Loucy (cell line): ENCODE measurements at regions not wholly inside any gene's neighbourhood (a gene's known extent, or its start where the extent isn't known, plus 50 kb on each side); places are given as distances from the start of the nearest gene placed in this dataset.

Experiments
- H2AFZ ChIP-seq: fragments of 200-600 bp; sonication (generic); 2 replicates; pipeline ENCODE4 v1.6.0; 2016; ENCODE audit warnings: antibody characterized with exemption, mild to moderate bottlenecking, low read length, moderate library complexity
- H3F3A ChIP-seq: fragments of 200-600 bp; 2 replicates; pipeline ENCODE4 v1.6.0; 2016; ENCODE audit warnings: antibody characterized with exemption, low read depth, mild to moderate bottlenecking
- H3K27me3 ChIP-seq: fragments of 200-600 bp; sonication (generic); 2 replicates; pipeline ENCODE4 v1.6.1; 2014; ENCODE audit warnings: low read length, mild to moderate bottlenecking; ENCODE audit not compliant: insufficient read depth, poor library complexity, severe bottlenecking
- H3K36me3 ChIP-seq: fragments of 200-600 bp; sonication (generic); 2 replicates; pipeline ENCODE4 v1.6.1; 2016; ENCODE audit warnings: low read length; ENCODE audit not compliant: insufficient read depth
- H3K4me1 ChIP-seq: fragments of 200-600 bp; sonication (generic); 2 replicates; pipeline ENCODE4 v1.5.1; 2014; ENCODE audit warnings: low read length, mild to moderate bottlenecking; ENCODE audit not compliant: insufficient read depth, poor library complexity, severe bottlenecking
- H3K4me2 ChIP-seq: fragments of 200-600 bp; sonication (generic); 2 replicates; pipeline ENCODE4 v1.6.0; 2014; ENCODE audit warnings: antibody characterized with exemption, low read length, low read depth, mild to moderate bottlenecking; ENCODE audit not compliant: poor library complexity, severe bottlenecking
- H3K4me3 ChIP-seq: fragments of 200-600 bp; sonication (generic); 2 replicates; pipeline ENCODE4 v1.5.1; 2014; ENCODE audit warnings: low read length, mild to moderate bottlenecking, mixed read lengths; ENCODE audit not compliant: poor library complexity, severe bottlenecking
- H3K79me2 ChIP-seq: fragments of 200-600 bp; sonication (generic); 2 replicates; pipeline ENCODE4 v1.6.1; 2014; ENCODE audit warnings: low read length; ENCODE audit not compliant: insufficient read depth
- H3K9ac ChIP-seq: fragments of 200-600 bp; sonication (generic); 2 replicates; pipeline ENCODE4 v1.6.0; 2014; ENCODE audit warnings: mild to moderate bottlenecking, low read depth, low read length, moderate library complexity; ENCODE audit not compliant: poor library complexity, severe bottlenecking
- H3K9me2 ChIP-seq: fragments of 200-600 bp; sonication (generic); replicated peaks from 2 replicates; pipeline ENCODE4 v1.6.1; 2016; ENCODE audit warnings: low read depth, low read length, mixed read lengths
- H3K9me3 ChIP-seq: fragments of 200-600 bp; sonication (generic); 2 replicates; pipeline ENCODE4 v1.6.1; 2014; ENCODE audit warnings: mild to moderate bottlenecking, antibody characterized with exemption, low read length, low read depth; ENCODE audit not compliant: insufficient read depth
- H4K20me1 ChIP-seq: fragments of 200-600 bp; sonication (generic); 2 replicates; pipeline ENCODE4 v1.6.0; 2014; ENCODE audit warnings: antibody characterized with exemption, low read length, mild to moderate bottlenecking; ENCODE audit not compliant: insufficient read depth, poor library complexity, severe bottlenecking
- EZH2phosphoT487 ChIP-seq: fragments of 200-600 bp; IDR thresholded peaks from 2 replicates; pipeline ENCODE4 v1.6.1; 2018; ENCODE audit warnings: antibody characterized with exemption, mild to moderate bottlenecking, moderate library complexity, borderline replicate concordance
- TF ChIP-seq, protein P1 (sequence below): fragments of 200-600 bp; sonication (generic); conservative IDR thresholded peaks from 2 replicates; pipeline ENCODE4 v1.5.1; 2014; ENCODE audit warnings: mild to moderate bottlenecking, antibody characterized with exemption, low read length

GRCh38 chr6:156646496-156646895, 130.7 kb upstream of the ARID1B start:
- no peaks in the 10 kb centered on the region for H3K79me2 ChIP-seq
- no peaks in the 10 kb centered on the region for H3K9me2 ChIP-seq
- no peak overlapping the region for H3K9ac ChIP-seq
- H3K4me3 ChIP-seq = no peak overlapping the region
- no peaks in the 10 kb centered on the region for H3K36me3 ChIP-seq
- no peak overlapping the region for H3K4me2 ChIP-seq
- no peaks in the 10 kb centered on the region for H4K20me1 ChIP-seq
- H2AFZ ChIP-seq = no peak overlapping the region
- H3F3A ChIP-seq = no peaks in the 10 kb centered on the region
- no peaks in the 10 kb centered on the region for H3K27me3 ChIP-seq
- TF ChIP-seq, protein P1, sequence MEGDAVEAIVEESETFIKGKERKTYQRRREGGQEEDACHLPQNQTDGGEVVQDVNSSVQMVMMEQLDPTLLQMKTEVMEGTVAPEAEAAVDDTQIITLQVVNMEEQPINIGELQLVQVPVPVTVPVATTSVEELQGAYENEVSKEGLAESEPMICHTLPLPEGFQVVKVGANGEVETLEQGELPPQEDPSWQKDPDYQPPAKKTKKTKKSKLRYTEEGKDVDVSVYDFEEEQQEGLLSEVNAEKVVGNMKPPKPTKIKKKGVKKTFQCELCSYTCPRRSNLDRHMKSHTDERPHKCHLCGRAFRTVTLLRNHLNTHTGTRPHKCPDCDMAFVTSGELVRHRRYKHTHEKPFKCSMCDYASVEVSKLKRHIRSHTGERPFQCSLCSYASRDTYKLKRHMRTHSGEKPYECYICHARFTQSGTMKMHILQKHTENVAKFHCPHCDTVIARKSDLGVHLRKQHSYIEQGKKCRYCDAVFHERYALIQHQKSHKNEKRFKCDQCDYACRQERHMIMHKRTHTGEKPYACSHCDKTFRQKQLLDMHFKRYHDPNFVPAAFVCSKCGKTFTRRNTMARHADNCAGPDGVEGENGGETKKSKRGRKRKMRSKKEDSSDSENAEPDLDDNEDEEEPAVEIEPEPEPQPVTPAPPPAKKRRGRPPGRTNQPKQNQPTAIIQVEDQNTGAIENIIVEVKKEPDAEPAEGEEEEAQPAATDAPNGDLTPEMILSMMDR = no peak
- no peak for TF ChIP-seq EZH2phosphoT487
- H3K4me1 ChIP-seq = no peaks in the 10 kb centered on the region
- no peaks in the 10 kb centered on the region for H3K9me3 ChIP-seq

DNA sequence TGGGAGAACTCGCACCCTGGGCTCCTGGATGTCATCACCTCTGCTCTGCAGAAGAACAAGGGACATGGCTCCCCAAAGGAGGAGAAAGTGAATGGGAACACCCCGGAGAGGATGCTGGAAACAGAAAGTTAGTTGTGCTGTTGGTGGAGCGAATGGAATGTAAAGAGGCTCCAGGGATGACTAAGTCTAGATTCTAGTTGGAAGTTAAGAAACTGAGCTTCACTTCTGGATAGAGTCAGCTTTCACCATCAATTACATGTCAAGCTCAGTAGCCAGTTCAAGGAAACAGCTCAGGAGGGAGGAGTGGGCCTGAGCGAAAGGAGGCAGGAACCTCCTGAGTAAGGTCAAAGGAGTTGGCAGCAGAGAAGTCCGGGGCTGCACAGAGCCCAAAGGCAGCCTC, 132.1 kb upstream of the ARID1B start:
- Histone ChIP-seq H4K20me1 (no peaks in the 10 kb centered on the region), H3K36me3 (no peaks in the 10 kb centered on the region), H3K9ac (no peak overlapping the region), H3K4me1 (no peaks in the 10 kb centered on the region), H3K9me2 (no peaks in the 10 kb centered on the region), H3F3A (no peaks in the 10 kb centered on the region), H3K4me3 (no peak overlapping the region), H3K9me3 (no peaks in the 10 kb centered on the region), H3K27me3 (no peaks in the 10 kb centered on the region), H3K4me2 (no peak overlapping the region), H2AFZ (no peak overlapping the region), H3K79me2 (no peaks in the 10 kb centered on the region)
- TF ChIP-seq, protein P1 = no peak

GRCh38 chr6:156639009-156639721, 138.0 kb upstream of the ARID1B start:
- Histone ChIP-seq H3K9me2 (no peaks in the 10 kb centered on the region), H3F3A (no peaks in the 10 kb centered on the region), H3K4me3 (no peak overlapping the region), H3K27me3 (no peaks in the 10 kb centered on the region), H3K4me1 (peaks cover 14% of the 10 kb centered on the region), H4K20me1 (no peaks in the 10 kb centered on the region), H3K36me3 (no peaks in the 10 kb centered on the region), H3K79me2 (no peaks in the 10 kb centered on the region), H3K4me2 (no peak overlapping the region), H2AFZ (no peak overlapping the region), H3K9me3 (no peaks in the 10 kb centered on the region), H3K9ac (no peak overlapping the region)
- TF ChIP-seq, protein P1 = no peak
